ENCODE measurements at regions not wholly inside any gene's neighbourhood (a gene's known extent, or its start where the extent isn't known, plus 50 kb on each side); places are given as distances from the start of the nearest gene placed in this dataset.

DNA sequence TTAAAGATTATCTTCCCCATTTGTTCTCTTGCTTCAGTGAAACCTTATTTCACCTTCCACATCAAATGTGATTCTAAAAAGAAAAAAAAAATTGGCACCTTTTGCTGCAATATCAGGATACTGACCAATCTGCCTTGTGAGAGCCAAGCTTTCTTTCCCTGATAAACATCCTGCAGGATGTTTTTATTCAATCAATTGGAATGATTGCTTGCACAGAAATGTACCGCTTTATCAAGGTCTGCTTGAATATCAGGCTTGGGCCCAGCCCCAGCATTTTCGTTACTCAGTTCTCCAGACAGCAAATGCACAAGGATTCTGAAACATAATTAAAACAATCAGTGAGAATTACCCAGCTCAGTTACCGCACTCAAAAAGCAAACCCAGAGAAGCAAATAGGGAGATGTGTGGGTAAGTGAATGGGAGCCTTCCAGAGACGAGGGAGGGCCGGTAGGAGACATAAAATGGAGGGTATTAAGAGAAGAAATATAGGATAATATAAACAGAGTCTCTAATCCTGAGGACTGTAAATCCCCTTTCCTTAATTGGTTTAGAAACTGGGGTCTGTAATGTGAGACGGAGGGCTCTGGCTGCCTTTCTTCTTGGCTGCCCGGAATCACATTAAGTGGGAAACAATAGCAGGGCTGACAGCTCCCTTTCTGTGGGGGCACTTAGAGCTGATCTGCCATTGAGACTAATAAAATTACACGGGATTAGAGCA is 291.8 kb downstream of the ICOS start:
- Mint-ChIP-seq H3K4me1 (no peaks in the 10 kb centered on the region), H3K27ac (no peak overlapping the region), H3K27me3 (peaks cover 40% of the 10 kb centered on the region), H3K4me3 (no peak overlapping the region), H3K9me3 (no peaks in the 10 kb centered on the region)
- ATAC-seq (no peak), DNase-seq (no peak)

DNA sequence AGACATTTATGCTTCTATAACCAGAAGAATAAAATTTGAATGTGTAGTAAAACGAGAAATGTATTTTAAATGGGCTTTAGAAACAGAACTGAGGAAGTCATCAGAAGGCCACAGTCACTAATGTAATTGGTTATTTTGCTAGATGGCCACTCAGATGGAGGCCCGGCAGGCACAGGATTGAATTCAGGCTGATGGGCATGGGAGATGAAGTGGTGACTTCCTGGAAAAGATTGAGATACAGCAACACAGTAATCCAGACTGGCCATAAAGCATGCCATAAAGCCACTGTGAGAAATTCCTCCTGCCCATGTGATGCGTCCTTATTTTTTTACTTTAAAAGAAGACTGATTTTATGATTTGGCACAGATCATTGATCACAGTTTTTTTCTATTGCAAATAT is 297.7 kb downstream of the ICOS start:
- DNase-seq (no peak), ATAC-seq (no peak)
- Mint-ChIP-seq H3K27me3 (peaks cover 8% of the 10 kb centered on the region), H3K4me1 (no peaks in the 10 kb centered on the region), H3K9me3 (no peaks in the 10 kb centered on the region), H3K27ac (no peak overlapping the region), H3K4me3 (no peak overlapping the region)

DNA sequence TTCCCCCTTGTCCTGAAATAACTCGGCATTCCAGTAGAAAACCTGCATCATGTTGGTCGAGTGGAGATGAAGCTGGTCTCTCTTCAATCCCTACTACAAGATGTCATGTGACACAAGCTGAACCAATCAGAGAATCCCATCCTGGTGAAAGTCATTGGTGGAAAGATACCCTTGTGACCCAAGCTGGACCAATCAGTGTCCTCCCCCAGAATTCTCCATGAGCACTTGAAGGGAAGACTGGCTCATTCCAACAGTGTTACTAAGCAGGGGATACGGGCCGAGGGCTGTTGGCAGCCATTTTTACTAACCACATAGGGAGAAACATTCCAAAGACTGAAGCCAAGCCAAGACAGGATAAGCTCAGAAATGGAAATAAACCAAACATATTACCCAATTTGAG is 298.3 kb downstream of the ICOS start:
- Mint-ChIP-seq H3K4me3 (no peak overlapping the region), H3K27ac (no peak overlapping the region), H3K27me3 (peaks cover 8% of the 10 kb centered on the region), H3K4me1 (no peaks in the 10 kb centered on the region), H3K9me3 (no peaks in the 10 kb centered on the region)
- ATAC-seq (no peak), DNase-seq (no peak)

DNA sequence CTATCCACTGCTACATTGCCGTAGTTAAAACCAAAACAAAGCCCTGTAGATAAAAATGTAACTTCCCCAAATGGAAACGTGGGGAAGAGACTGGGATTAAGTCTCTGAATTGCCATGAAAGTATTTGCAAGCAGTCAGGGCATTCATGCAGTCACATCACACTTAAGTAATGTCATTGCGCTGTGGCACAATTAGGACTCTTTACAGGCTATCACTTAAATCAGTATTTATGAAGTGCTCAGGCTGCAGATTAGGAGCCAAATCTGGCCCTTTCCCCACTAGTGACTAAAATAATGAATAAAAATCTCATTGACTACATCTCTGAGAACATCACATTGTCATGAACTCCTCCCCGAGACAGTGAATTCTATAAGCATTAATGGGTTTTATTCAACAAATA is 300.9 kb downstream of the ICOS start:
- H3K9me3 Mint-ChIP-seq = no peaks in the 10 kb centered on the region
- H3K4me1 Mint-ChIP-seq = peaks cover 2% of the 10 kb centered on the region
- no peak overlapping the region for H3K27ac Mint-ChIP-seq
- DNase-seq (no peak), ATAC-seq (no peak)
- no peak overlapping the region for H3K4me3 Mint-ChIP-seq
- H3K27me3 Mint-ChIP-seq = no peaks in the 10 kb centered on the region

DNA sequence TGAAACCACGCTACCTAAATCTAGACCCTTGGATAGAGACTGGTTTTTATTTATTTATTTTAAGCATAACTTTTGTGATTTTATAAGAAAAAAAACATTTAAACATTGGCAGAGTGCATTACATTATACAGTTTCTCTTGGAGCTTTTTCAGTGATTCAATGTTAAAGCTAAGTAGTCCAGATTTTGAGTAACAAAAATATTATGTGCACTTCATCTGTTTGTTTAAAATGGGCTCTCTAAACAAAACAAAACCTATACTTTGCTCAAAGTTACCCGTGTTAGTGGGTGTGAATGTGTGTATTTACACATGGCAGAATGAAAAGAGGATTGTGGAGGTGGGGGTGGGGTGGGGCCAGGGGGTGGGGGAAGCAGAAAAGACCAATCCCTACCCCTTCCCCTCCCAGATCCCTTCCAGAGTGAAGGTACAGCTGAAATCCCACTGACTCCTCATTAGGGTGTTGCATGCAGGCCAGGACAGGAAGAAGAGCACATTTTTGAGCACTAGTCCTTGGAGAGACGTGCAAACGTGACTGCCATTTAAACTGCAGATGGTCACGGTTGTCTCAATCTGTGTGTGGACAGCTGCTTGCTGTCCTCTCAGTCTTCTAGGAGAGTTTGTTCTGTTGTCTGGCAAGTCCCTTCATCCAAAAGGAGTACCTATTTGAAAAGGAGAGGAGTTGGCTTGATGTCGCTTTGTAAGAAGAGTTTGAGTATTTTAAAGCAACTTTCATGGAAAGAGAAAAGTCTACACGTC is 303.0 kb downstream of the ICOS start:
- Mint-ChIP-seq H3K9me3 (no peaks in the 10 kb centered on the region), H3K27ac (no peak overlapping the region), H3K27me3 (no peaks in the 10 kb centered on the region), H3K4me1 (peaks cover 19% of the 10 kb centered on the region), H3K4me3 (no peak overlapping the region)
- DNase-seq (no peak), ATAC-seq (no peak)

DNA sequence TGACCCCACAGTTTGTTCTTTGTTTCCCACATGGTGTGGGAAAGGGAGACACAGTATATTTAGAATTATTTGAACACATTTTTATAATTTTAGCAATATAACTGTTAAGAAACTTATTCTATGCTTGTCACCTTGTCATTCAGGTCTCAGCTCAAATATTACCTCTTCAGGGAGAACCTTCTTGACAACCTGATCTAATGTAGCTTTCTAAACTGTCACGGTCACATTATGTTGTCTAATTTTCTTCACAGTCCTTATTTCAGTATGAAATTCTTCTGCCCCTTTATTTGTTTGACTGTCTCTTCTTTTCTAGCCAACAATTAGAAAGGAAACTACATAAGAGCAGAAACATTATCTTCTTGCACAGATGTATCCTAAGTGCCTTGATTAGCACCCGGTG is 304.3 kb upstream of the PARD3B start:
- peaks cover 19% of the 10 kb centered on the region for H3K4me1 Mint-ChIP-seq
- ATAC-seq = no peak
- H3K27ac Mint-ChIP-seq = no peak overlapping the region
- peaks cover 8% of the 10 kb centered on the region for H3K27me3 Mint-ChIP-seq
- DNase-seq = no peak
- no peaks in the 10 kb centered on the region for H3K9me3 Mint-ChIP-seq
- no peak overlapping the region for H3K4me3 Mint-ChIP-seq

DNA sequence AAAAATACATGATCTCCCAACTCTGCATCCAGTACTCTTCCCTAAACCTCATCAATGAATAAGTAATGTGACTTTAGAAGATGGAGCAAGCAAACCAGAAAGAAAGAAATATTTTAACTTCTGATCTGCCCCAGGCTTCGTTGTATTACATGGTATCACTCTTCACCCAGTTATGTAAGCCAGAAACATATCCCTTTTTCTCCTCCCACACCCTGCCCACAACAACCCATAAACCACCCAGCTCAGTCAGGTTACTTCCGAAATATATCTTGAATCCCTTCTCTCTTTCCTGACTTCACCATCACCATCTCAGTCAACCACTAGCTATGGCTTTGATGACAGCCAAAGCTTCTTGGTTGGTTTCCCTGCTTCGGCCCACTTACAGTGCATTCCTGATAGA is 295.8 kb upstream of the PARD3B start:
- no peaks in the 10 kb centered on the region for H3K4me1 Mint-ChIP-seq

DNA sequence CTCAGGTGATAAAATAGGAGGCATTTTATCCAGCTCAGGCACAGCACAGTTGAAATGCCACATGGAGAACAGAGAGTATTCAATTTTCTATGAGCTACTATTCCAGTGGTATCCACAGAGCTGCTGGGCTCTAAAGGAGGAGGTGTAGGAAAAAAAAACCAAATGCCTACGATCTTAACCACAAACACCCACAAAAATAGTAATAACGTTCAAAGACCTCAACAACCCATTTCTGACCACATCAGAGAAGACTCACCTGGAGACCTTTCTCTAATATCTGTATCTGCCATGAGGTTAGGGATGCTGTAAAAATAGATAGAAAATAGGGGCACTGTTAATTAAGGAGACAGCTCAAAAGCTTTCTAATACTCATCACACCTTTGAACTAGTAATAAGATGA is 294.6 kb upstream of the PARD3B start:
- peak; percentile 72 for ATAC-seq
- DNase-seq = no peak
- H3K27me3 Mint-ChIP-seq = peaks cover 37% of the 10 kb centered on the region
- H3K4me3 Mint-ChIP-seq = no peak overlapping the region
- no peaks in the 10 kb centered on the region for H3K4me1 Mint-ChIP-seq
- no peak overlapping the region for H3K27ac Mint-ChIP-seq
- no peaks in the 10 kb centered on the region for H3K9me3 Mint-ChIP-seq

More for the DNA sequence above, 295.8 kb upstream of the PARD3B start:
- no peak overlapping the region for H3K27ac Mint-ChIP-seq
- DNase-seq (no peak), ATAC-seq (no peak)
- no peaks in the 10 kb centered on the region for H3K9me3 Mint-ChIP-seq
- peaks cover 32% of the 10 kb centered on the region for H3K27me3 Mint-ChIP-seq
- H3K4me3 Mint-ChIP-seq = no peak overlapping the region

DNA sequence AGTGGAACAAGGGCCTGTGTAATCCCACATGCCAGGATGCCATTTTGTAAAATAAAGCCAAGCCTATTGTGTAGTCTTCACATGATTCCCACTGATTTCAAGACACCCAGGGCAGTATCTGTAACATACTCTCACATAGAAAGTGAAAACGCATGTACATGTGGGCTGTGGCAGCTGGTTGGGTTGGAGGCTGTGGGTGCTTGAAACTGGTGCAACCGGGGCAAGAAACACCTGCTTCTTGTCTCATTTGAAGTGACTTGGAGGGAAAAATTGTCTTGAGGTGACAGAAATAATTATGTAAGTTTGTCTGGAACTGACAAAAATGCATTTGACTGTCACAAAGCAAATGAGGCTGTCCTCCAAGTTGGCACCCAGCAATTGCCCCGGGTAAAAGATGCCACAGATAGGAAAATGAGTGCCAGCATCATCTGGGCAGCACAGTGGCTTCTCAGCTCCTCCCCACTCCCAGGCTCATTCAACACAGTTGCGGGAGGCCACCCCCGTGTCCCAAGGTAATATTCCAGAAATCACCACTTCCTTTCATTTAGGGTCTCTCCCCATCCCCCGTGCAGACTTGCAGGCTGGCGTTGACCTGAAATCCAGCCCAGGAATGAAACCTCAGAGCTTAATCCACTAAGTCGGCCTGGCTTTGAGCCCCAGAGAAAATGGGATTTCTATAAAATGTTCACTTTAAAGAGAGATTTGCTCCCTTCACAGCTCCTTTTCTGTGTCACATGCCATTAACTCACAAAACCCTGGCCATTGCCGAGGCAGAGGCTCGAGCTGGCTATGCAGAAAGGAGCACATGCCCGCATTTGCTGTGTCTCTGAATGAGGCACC is 293.9 kb upstream of the PARD3B start:
- peaks cover 34% of the 10 kb centered on the region for H3K27me3 Mint-ChIP-seq
- H3K27ac Mint-ChIP-seq = no peak overlapping the region
- no peaks in the 10 kb centered on the region for H3K9me3 Mint-ChIP-seq
- no peaks in the 10 kb centered on the region for H3K4me1 Mint-ChIP-seq
- DNase-seq = peak in 1 of 2 donors; percentile 40
- no peak overlapping the region for H3K4me3 Mint-ChIP-seq
- ATAC-seq = peak; percentile 84

DNA sequence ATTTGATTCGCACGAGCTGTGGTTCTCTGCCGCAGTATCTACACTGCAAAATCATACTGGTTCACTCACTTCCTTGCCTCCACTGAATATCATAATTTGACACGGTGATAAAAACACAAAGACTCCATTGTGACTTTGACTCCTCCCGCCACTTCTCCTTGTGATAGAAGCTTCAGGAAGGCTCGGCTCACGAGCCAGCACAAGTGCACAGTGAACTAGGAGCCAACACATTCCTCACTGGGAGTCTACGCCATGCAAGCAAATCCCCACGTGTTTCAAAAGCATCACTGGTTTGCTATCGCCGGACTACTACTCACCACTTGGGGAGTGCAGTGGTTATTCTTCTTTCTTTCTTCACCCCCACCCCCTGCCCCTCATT is 293.3 kb upstream of the PARD3B start:
- H3K9me3 Mint-ChIP-seq = no peaks in the 10 kb centered on the region
- H3K4me1 Mint-ChIP-seq = peaks cover 2% of the 10 kb centered on the region
- H3K4me3 Mint-ChIP-seq = no peak overlapping the region
- H3K27ac Mint-ChIP-seq = no peak overlapping the region
- ATAC-seq (no peak), DNase-seq (no peak)
- peaks cover 31% of the 10 kb centered on the region for H3K27me3 Mint-ChIP-seq

DNA sequence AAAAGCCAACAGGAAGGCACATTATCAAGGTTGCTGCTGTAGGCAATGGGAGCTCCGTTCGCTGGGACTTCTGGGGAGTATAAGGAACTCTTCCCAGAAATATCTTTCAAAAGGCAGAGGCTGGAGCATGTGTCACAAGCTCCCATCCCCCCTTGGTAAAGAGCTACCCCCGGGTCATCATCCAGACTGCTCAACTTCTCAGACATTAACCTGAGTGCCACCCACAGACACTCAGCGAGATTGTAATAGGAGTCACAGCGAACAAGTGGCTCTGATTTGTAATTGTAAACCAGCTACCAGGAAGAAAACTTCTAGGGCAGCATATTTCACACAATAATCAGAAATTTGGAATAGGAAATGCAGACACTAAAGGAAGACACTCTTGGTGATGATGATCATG is 290.2 kb upstream of the PARD3B start:
- DNase-seq (no peak), ATAC-seq (no peak)
- H3K4me3 Mint-ChIP-seq = no peak overlapping the region
- peaks cover 28% of the 10 kb centered on the region for H3K27me3 Mint-ChIP-seq
- H3K4me1 Mint-ChIP-seq = peaks cover 7% of the 10 kb centered on the region
- no peaks in the 10 kb centered on the region for H3K9me3 Mint-ChIP-seq
- H3K27ac Mint-ChIP-seq = no peak overlapping the region

DNA sequence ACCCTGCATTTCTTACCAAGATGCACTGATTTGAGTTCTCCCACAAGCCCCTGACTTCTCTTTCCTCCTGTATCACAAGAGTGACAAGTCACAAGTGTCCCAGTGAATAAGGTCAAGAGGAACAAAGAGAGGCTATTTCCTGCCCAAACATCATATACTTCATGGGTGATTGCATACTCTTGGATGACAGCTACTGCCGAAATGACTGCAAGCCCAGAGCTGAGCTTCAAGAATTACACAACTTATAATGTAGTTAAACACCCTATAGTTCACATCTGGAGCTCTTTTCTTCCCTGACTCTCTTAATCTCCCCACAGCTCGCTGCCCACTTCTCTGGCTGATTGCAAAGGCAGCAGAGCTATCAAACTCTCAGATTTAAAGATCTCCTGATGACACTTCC is 289.7 kb upstream of the PARD3B start:
- Mint-ChIP-seq H3K4me3 (no peak overlapping the region), H3K27ac (no peak overlapping the region), H3K27me3 (peaks cover 32% of the 10 kb centered on the region), H3K4me1 (peaks cover 7% of the 10 kb centered on the region), H3K9me3 (no peaks in the 10 kb centered on the region)
- ATAC-seq (no peak), DNase-seq (no peak)

DNA sequence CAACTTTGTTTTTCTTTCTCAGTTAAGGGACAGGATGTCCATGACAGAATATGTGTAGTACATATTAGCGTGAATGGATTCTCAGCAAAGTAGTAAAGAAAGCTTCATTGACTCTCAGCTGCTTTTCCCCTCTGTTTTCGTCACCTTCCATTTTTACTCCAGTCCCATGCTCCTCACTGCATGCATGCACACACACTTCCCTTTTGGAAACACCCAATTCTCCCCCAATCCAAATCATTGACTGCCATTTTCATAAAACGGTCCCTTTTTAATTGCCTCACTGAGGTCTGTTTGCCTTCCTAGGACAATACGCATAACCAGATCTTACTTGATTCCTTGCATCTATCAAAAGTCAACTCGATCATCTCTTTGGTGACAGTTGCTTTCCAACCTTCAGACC is 287.5 kb upstream of the PARD3B start:
- Mint-ChIP-seq H3K4me3 (no peak overlapping the region), H3K9me3 (no peaks in the 10 kb centered on the region), H3K4me1 (peaks cover 7% of the 10 kb centered on the region), H3K27ac (no peak overlapping the region), H3K27me3 (peaks cover 37% of the 10 kb centered on the region)
- ATAC-seq = no peak
- no peak for DNase-seq

DNA sequence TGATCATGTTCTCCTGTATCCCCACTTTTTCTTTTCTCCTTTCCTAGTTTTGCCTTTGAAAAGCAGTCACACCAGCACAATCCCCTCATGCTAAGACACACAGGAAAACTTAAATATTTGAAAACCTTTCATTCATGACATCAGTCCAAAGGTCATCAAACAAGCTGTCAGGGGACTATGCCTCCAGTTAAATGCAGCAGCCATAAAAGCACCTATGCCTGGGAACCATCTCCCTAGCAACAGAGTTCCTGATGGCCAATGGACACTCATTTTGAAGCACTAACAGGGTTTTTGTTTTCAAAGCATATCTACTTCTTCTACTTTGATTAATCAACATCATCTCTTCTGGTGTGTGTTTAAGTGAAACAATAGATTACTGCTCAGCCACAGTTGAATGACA is 286.4 kb upstream of the PARD3B start:
- DNase-seq (no peak), ATAC-seq (no peak)
- Mint-ChIP-seq H3K4me1 (peaks cover 7% of the 10 kb centered on the region), H3K27me3 (peaks cover 46% of the 10 kb centered on the region), H3K27ac (no peak overlapping the region), H3K9me3 (no peaks in the 10 kb centered on the region), H3K4me3 (no peak overlapping the region)

DNA sequence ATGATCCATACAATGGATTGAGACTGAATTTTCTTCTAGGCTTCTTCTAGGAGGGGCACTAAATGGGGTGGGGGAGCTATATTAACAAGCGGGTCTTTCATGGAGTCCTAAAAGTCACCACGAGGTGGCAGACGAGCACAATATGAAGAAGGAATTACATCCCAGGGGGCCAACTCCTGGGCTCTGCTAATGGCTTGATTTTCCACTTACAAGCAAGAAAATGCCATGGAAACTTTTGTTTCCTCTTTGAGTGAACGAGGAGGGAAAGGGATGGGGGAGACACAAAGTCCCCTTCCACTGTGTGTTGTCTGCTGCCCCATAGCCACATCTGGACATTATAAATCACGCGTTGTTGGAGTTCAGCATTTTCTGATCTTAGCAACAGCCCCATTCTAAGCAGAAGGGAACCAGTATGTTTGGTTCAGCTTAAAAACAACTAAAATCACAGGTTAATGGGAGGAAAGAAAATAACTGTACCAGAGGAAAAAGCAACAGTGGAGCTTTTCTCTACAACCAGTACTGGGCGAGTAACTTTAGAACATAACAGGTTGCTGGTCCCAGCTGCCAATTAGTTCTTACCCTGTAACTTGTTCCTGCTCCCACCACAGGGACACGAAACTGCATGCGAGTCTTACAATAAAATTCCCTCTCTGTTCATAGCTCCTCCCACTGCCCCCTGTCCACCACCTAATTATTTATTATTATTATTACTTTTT is 285.0 kb upstream of the PARD3B start:
- Mint-ChIP-seq H3K27me3 (peaks cover 53% of the 10 kb centered on the region), H3K4me3 (no peak overlapping the region), H3K4me1 (peaks cover 7% of the 10 kb centered on the region), H3K27ac (no peak overlapping the region), H3K9me3 (no peaks in the 10 kb centered on the region)
- ATAC-seq (peak; percentile 57), DNase-seq (peak; percentile 20 to 23)
